Bronchial epithelial cell (primary cell): ENCODE measurements at regions not wholly inside any gene's neighbourhood (a gene's known extent, or its start where the extent isn't known, plus 50 kb on each side); places are given as distances from the start of the nearest gene placed in this dataset.

Experiments used
- DNase-seq: peaks from one replicate; pipeline ENCODE4 v3.0.0-alpha.2; 2010; ENCODE audit warnings: low read depth
- FAIRE-seq: peaks from 2 replicates; lab custom pipeline; 2011; peaks lifted over from hg19 to GRCh38; lab: Jason Lieb, UNC
- H3K27me3 ChIP-seq: 2 replicates; pipeline ENCODE4 v1.5.1; 2011; ENCODE audit warnings: low read length; ENCODE audit not compliant: control insufficient read depth, insufficient read depth
- H3K36me3 ChIP-seq: 2 replicates; pipeline ENCODE4 v1.5.1; 2011; ENCODE audit warnings: low read length; ENCODE audit not compliant: control insufficient read depth, insufficient read depth
- H3K4me3 ChIP-seq: 2 replicates; pipeline ENCODE4 v1.5.1; 2011; ENCODE audit warnings: mild to moderate bottlenecking, low read depth, low read length, control low read depth
- TF ChIP-seq, protein P1 (sequence below): IDR thresholded peaks from 2 replicates; pipeline ENCODE4 v1.5.1; 2011; ENCODE audit warnings: mild to moderate bottlenecking, moderate library complexity, low read length, control low read depth, inconsistent platforms; ENCODE audit not compliant: insufficient read depth, severe bottlenecking

DNA sequence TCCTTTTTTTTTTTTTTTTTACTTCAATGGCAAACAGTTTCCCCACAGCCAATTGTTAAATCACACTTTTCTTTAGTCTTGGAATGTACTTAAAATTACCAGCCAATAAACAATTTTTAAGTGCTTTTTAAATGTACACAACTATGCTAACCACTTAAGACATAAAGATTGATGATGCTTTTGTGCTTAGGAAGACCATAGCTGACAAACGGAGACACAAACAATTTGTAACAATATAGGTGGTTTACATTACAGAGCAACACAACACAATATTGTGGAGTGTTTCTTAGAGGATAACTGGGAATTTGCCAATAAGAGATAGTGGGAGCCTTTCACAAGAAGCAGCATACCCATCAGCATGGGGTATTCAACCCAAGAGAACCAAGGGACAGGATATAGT, 798.5 kb upstream of the IGFBP3 start:
- no peak for FAIRE-seq
- Histone ChIP-seq H3K4me3 (no peak overlapping the region), H3K36me3 (no peaks in the 10 kb centered on the region), H3K27me3 (no peaks in the 10 kb centered on the region)
- no peak for DNase-seq
- TF ChIP-seq, protein P1, sequence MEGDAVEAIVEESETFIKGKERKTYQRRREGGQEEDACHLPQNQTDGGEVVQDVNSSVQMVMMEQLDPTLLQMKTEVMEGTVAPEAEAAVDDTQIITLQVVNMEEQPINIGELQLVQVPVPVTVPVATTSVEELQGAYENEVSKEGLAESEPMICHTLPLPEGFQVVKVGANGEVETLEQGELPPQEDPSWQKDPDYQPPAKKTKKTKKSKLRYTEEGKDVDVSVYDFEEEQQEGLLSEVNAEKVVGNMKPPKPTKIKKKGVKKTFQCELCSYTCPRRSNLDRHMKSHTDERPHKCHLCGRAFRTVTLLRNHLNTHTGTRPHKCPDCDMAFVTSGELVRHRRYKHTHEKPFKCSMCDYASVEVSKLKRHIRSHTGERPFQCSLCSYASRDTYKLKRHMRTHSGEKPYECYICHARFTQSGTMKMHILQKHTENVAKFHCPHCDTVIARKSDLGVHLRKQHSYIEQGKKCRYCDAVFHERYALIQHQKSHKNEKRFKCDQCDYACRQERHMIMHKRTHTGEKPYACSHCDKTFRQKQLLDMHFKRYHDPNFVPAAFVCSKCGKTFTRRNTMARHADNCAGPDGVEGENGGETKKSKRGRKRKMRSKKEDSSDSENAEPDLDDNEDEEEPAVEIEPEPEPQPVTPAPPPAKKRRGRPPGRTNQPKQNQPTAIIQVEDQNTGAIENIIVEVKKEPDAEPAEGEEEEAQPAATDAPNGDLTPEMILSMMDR: no peak

DNA sequence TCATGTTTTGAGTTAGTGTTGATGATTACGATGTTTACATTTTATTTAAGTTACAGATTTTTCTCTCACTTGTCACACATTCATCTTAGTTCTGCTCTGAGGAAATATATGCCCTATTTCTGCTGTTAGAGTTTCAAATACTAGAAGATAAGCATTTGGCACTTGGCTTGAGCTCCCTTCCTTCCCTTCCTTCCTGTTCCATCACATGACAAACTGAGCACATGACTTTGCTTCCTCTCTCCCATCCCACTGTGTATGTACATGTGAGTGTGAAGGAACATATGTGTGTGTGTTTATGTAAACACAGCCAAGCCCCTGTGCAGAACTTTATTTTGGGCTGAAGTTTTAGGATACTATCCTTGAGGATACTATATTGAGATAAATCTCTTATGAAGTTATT, 795.9 kb upstream of the IGFBP3 start:
- no peak for DNase-seq
- Histone ChIP-seq H3K36me3 (no peaks in the 10 kb centered on the region), H3K27me3 (no peaks in the 10 kb centered on the region), H3K4me3 (no peak overlapping the region)
- TF ChIP-seq, protein P1: no peak
- FAIRE-seq: no peak

DNA sequence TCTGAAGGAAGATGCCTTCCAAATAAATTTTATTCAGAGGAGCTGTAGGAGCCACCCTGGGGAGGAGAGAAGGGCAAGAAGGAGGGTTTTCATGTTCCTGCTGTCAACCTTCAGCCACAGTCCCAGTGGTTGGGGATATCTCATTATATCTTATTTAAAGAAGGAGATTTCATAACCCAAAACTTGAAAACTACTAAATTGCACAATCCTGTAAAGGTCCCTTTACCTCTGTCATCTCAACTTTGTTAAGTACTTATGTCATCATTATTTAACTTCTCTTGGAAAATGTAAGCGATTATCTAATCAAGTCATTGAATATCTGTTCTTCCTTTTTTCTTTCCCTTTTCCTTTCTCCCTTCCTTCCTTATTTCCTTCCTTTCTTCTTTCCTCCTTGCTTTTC, 794.5 kb upstream of the IGFBP3 start:
- peak; percentile 51 for DNase-seq
- H3K36me3 ChIP-seq: no peaks in the 10 kb centered on the region
- H3K27me3 ChIP-seq: no peaks in the 10 kb centered on the region
- FAIRE-seq: no peak
- no peak overlapping the region for H3K4me3 ChIP-seq
- TF ChIP-seq, protein P1: no peak

DNA sequence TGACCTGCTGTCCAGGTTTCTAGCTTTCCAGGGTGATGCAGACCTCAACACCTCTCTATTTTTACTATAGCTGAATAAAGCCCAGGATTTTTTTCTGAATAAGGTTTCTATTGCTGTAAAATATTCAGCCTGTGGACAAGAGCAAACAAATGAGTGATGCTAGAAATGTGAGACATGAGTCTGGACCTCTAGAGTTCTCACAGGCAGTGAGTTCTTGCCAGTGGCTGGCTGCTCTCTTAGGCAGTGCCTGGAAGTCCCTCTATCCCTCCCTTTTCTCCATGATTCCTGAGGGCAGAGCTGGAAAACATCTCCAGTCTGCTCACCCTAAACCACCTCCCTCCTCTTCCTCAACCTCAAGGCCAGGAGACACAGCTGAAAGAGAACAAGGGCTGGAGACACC, 793.8 kb upstream of the IGFBP3 start:
- DNase-seq (no peak), FAIRE-seq (no peak)
- TF ChIP-seq, protein P1: no peak
- Histone ChIP-seq H3K36me3 (no peaks in the 10 kb centered on the region), H3K27me3 (no peaks in the 10 kb centered on the region), H3K4me3 (no peak overlapping the region)

DNA sequence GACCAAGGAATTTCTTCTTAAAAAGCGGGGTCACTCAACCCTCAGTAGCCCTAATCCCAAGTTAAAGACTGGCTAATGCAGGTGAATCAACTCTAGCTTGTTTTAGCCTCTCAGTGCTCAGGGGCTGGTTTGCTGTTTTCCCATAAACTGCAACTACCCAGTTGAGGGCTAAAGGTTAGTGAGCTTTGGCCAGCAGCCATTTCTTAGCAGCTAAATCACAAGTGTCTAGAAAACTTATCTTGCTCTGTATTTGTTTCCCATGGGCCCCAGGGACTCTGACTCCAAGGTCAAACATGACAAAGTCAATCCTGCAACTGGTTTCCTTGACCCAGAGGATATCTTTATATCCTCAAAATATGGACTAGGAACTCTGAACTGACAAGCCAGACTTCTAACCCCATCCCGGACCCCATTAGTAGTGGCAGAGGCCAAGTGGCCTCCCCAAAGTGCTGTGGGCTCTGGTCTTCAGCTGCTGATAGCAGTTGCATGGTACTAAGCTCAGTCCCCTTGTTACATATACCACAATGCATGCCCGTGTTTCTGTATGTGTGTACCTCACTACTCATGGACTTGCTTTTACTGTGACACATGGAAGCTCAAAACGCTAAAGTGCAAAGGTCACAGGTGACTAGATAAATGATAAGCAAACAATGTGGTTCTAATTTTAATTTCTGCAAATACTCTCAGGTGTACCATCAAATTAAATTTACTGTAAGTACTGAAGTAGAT, 793.0 kb upstream of the IGFBP3 start:
- no peaks in the 10 kb centered on the region for H3K36me3 ChIP-seq
- TF ChIP-seq, protein P1: no peak
- DNase-seq (no peak), FAIRE-seq (no peak)
- no peaks in the 10 kb centered on the region for H3K27me3 ChIP-seq
- no peak overlapping the region for H3K4me3 ChIP-seq

DNA sequence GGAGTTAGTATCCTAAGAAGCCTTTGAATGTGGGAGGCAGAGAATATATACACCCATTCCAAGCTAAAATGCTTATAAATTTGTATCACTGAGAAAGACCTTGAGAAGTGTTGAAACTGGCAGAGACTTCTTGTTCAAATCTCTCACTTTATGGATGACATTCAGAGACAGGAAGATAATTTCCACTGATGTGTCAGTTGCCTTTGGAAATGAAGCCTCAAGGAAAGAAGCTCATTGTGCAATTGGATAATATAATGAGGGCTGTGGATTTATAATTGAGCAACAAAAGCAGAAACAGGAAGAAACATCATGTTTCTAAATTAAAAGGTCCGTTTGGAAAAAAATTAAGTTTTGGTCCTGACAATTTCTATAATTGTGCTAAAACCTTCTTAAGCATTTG, 789.9 kb upstream of the IGFBP3 start:
- Histone ChIP-seq H3K36me3 (no peaks in the 10 kb centered on the region), H3K4me3 (no peak overlapping the region), H3K27me3 (no peaks in the 10 kb centered on the region)
- FAIRE-seq (no peak), DNase-seq (peak; percentile 31)
- TF ChIP-seq, protein P1: no peak
